PC-9 (cell line): ENCODE measurements at regions not wholly inside any gene's neighbourhood (a gene's known extent, or its start where the extent isn't known, plus 50 kb on each side); places are given as distances from the start of the nearest gene placed in this dataset.

Experiments
- CTCF ChIP-seq: fragments of 200-600 bp; sonication (generic); conservative IDR thresholded peaks from 2 replicates; pipeline ENCODE4 v1.6.1; 2017; ENCODE audit warnings: mixed run types, antibody characterized with exemption, mild to moderate bottlenecking, moderate library complexity
- EZH2 ChIP-seq: fragments of 200-600 bp; sonication (generic); IDR thresholded peaks from 2 replicates; pipeline ENCODE4 v1.8.0; 2017; ENCODE audit warnings: antibody characterized with exemption, low read depth

GRCh38 chr7:91811236-91811635 is 69.3 kb downstream of the MTERF1 start:
- TF ChIP-seq CTCF: no peak
- no peak for TF ChIP-seq EZH2
